Sigmoid colon (tissue), 3 donors: ENCODE measurements at regions not wholly inside any gene's neighbourhood (a gene's known extent, or its start where the extent isn't known, plus 50 kb on each side); places are given as distances from the start of the nearest gene placed in this dataset.

ENCODE experiments used
- CTCF ChIP-seq, 4 experiments: fragments of 450-650 bp in 3 of 4; fragments of 200-600 bp in 1 of 4; IDR thresholded peaks; one replicate each; pipeline ENCODE4 v1.5.1; 2016 to 2019; ENCODE audit warnings: antibody characterized with exemption in 4 of 4, mild to moderate bottlenecking in 3 of 4, moderate library complexity in 2 of 4
- POLR2A ChIP-seq, 2 donors: fragments of 450-650 bp; IDR thresholded peaks; one replicate each; pipeline ENCODE4 v1.6.1; 2016; ENCODE audit warnings: antibody characterized with exemption in 2 of 2, mild to moderate bottlenecking in 2 of 2, moderate library complexity in 2 of 2

- no peak for TF ChIP-seq CTCF (IDR thresholded peaks at IDR 0.05)
- TF ChIP-seq POLR2A (IDR thresholded peaks at IDR 0.05), result no peak
Measured at GRCh38 chr1:14499312-14500040, 99.0 kb upstream of the KAZN start.
